Retinal pigment epithelial cell (primary cell): ENCODE measurements at regions not wholly inside any gene's neighbourhood (a gene's known extent, or its start where the extent isn't known, plus 50 kb on each side); places are given as distances from the start of the nearest gene placed in this dataset.

Experiments used
- DNase-seq: peaks from one replicate; pipeline ENCODE4 v3.0.0-alpha.2; 2010; ENCODE audit warnings: low read depth
- H3K4me3 ChIP-seq: 2 replicates; pipeline ENCODE4 v1.5.1; 2011; ENCODE audit warnings: mild to moderate bottlenecking, low read length, control low read depth, moderate library complexity
- CTCF ChIP-seq: conservative IDR thresholded peaks from 2 replicates; pipeline ENCODE4 v1.5.1; 2011; ENCODE audit warnings: low read depth, low read length, control low read depth, inconsistent platforms

GRCh38 chr12:107462428-107463332, 222.9 kb upstream of the PWP1 start:
- TF ChIP-seq CTCF, result no peak
- no peak for DNase-seq

GRCh38 chr12:107464644-107465043, 221.0 kb upstream of the PWP1 start:
- H3K4me3 ChIP-seq, result no peak overlapping the region
- TF ChIP-seq CTCF, result no peak
- no peak for DNase-seq

More at GRCh38 chr12:107462428-107463332, 222.9 kb upstream of the PWP1 start:
- no peak overlapping the region for H3K4me3 ChIP-seq

GRCh38 chr12:107465625-107466024, 220.0 kb upstream of the PWP1 start:
- no peak for TF ChIP-seq CTCF
- no peak for DNase-seq
- no peak overlapping the region for H3K4me3 ChIP-seq

DNA sequence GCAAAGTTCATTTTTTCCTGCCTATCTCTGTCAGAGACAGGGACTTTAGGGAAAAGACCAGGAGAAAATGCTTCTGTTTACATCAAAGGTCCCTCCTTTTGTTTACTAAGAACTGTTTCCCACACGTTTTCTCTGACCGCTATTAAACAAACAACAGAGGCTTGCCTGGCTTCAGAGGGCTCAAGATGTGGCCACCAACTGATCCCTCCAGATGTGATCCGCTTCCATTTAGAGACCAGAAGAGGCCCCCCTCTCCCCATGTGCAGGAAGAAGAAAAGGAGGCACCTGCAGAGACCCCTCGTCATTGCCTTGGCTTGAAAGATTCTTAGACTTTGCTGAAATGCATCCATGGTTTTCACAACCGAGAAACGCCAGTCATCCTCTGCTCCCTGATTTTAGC, 217.9 kb upstream of the PWP1 start:
- H3K4me3 ChIP-seq, result no peak overlapping the region
- no peak for DNase-seq
- TF ChIP-seq CTCF, result no peak

DNA sequence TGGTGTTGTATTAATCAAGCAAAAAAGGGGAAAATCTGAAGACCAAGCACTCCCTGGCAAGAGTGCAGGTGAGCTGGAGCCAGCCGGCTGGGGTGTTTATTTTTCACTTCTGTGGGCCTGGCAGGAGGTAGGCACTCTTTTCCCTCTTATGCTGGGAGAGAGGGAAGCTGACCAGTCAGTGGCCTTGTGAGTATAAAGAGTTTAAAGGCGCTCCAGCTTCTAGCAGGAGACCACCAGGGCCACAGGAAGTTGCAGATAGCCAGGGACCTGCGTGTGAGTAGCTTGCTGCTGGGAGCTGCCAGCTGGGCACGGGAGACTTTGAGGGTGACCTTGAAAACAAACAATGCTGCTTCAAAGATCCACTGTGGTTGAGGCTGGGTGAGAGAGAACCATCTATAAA, 217.4 kb upstream of the PWP1 start:
- H3K4me3 ChIP-seq, result no peak overlapping the region
- TF ChIP-seq CTCF, result no peak
- DNase-seq, result no peak

GRCh38 chr12:107469011-107469410, 216.6 kb upstream of the PWP1 start:
- DNase-seq, result no peak
- no peak for TF ChIP-seq CTCF
- no peak overlapping the region for H3K4me3 ChIP-seq

DNA sequence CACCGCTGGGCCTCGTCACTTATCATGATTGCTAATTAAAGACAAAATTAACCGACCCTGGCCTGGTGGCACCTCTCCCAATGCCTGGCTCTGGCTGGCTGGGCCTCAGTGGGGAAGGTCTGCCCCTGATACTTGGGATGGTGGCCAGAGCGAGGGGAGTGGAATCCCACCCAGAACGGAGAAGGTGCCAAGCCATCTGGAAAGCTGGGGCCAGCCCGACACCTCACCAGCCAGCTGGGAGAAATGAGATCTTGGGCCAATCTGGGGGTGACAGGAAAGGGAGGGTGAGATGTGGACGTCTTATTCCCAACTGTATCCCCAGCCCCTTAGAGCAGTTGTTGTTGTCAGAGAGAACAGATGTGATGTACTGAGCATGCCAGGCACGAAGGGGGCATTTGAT, 215.0 kb upstream of the PWP1 start:
- TF ChIP-seq CTCF, result no peak
- no peak overlapping the region for H3K4me3 ChIP-seq

More for the DNA sequence above, 215.0 kb upstream of the PWP1 start:
- no peak for DNase-seq
